ENCODE measurements at regions not wholly inside any gene's neighbourhood (a gene's known extent, or its start where the extent isn't known, plus 50 kb on each side); places are given as distances from the start of the nearest gene placed in this dataset.

GRCh38 chrX:43525901-43526610 lies 130.0 kb upstream of the MAOA start:
- POLR2A ChIA-PET: interaction anchor here (1.0 kb wide), 1 partner anchor 16 kb away, joined by 3 read pairs; no protein-coding TSS in a partner anchor
- Histone ChIP-seq H3K27ac (ENCODE audit: low read depth, low read length, poor library complexity, severe bottlenecking) (no peak overlapping the region), H3K79me2 (ENCODE audit: insufficient read depth, low read depth, low read length) (no peaks in the 10 kb centered on the region), H3K9me2 (ENCODE audit: insufficient read depth, low read length) (no peaks in the 10 kb centered on the region), H3K4me3 (ENCODE audit: low read depth, low read length, poor library complexity, severe bottlenecking) (no peak overlapping the region), H3K4me1 (ENCODE audit: insufficient read depth, low read length, poor library complexity, severe bottlenecking) (no peaks in the 10 kb centered on the region), H2AFZ (ENCODE audit: low read length) (no peak overlapping the region), H3K9me3 (ENCODE audit: low read length) (no peaks in the 10 kb centered on the region), H3K4me2 (ENCODE audit: low read length) (no peak overlapping the region), H3K36me3 (ENCODE audit: insufficient read depth, low read length) (no peaks in the 10 kb centered on the region), H4K20me1 (ENCODE audit: insufficient read depth, low read length) (no peaks in the 10 kb centered on the region)
- no TSS peak for BruUV-seq (replicated peaks)
- intact Hi-C loops (cut with micrococcal nuclease; ENCODE audit: unreplicated experiment): no loop called here
- DNase-seq (ENCODE audit: low spot score): no peak
- TF ChIP-seq, protein P1, sequence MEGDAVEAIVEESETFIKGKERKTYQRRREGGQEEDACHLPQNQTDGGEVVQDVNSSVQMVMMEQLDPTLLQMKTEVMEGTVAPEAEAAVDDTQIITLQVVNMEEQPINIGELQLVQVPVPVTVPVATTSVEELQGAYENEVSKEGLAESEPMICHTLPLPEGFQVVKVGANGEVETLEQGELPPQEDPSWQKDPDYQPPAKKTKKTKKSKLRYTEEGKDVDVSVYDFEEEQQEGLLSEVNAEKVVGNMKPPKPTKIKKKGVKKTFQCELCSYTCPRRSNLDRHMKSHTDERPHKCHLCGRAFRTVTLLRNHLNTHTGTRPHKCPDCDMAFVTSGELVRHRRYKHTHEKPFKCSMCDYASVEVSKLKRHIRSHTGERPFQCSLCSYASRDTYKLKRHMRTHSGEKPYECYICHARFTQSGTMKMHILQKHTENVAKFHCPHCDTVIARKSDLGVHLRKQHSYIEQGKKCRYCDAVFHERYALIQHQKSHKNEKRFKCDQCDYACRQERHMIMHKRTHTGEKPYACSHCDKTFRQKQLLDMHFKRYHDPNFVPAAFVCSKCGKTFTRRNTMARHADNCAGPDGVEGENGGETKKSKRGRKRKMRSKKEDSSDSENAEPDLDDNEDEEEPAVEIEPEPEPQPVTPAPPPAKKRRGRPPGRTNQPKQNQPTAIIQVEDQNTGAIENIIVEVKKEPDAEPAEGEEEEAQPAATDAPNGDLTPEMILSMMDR (conservative IDR thresholded peaks at IDR 0.05; ENCODE audit: low read length): no peak
- no peak for TF ChIP-seq EZH2phosphoT487 (IDR thresholded peaks at IDR 0.05; ENCODE audit: borderline replicate concordance, low read depth, low read length)
- CTCF ChIA-PET (ENCODE audit: unreplicated experiment): no interaction called here

DNA sequence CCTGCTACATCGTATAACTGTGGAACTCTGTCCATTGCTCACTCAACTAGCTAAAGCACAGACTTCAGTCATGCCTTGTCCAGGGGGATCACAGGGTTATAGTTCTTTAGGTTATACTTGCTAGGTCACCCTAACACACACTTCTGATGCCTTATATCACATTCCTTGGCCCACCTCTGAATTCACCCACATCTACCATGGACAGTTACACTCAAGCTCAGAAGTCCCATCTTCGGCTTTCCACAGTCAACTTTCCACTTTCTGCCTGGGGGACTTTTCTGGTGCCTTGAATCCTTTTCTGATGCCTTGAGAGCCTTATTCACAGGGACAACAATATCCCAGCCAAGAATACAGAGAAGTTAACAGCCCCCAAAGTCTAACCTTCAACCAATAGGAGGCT lies 129.2 kb upstream of the MAOA start:
- intact Hi-C loops (cut with micrococcal nuclease; ENCODE audit: unreplicated experiment): no loop called here
- H2AFZ ChIP-seq (ENCODE audit: low read length): no peak overlapping the region
- no peaks in the 10 kb centered on the region for H3K9me3 ChIP-seq (ENCODE audit: low read length)
- no peak for TF ChIP-seq EZH2phosphoT487 (IDR thresholded peaks at IDR 0.05; ENCODE audit: borderline replicate concordance, low read depth, low read length)
- TF ChIP-seq, protein P1 (conservative IDR thresholded peaks at IDR 0.05; ENCODE audit: low read length): no peak
- no peaks in the 10 kb centered on the region for H4K20me1 ChIP-seq (ENCODE audit: insufficient read depth, low read length)
- no peak overlapping the region for H3K4me3 ChIP-seq (ENCODE audit: low read depth, low read length, poor library complexity, severe bottlenecking)
- POLR2A ChIA-PET: interaction anchor here (1.0 kb wide), 1 partner anchor 17 kb away, joined by 3 read pairs; no protein-coding TSS in a partner anchor
- no peaks in the 10 kb centered on the region for H3K4me1 ChIP-seq (ENCODE audit: insufficient read depth, low read length, poor library complexity, severe bottlenecking)
- no TSS peak for BruUV-seq (replicated peaks)
- CTCF ChIA-PET (ENCODE audit: unreplicated experiment): no interaction called here
- no peak for DNase-seq (ENCODE audit: low spot score)
- no peak overlapping the region for H3K4me2 ChIP-seq (ENCODE audit: low read length)
- no peaks in the 10 kb centered on the region for H3K9me2 ChIP-seq (ENCODE audit: insufficient read depth, low read length)
- H3K27ac ChIP-seq (ENCODE audit: low read depth, low read length, poor library complexity, severe bottlenecking): no peak overlapping the region
- H3K36me3 ChIP-seq (ENCODE audit: insufficient read depth, low read length): no peaks in the 10 kb centered on the region
- no peaks in the 10 kb centered on the region for H3K79me2 ChIP-seq (ENCODE audit: insufficient read depth, low read depth, low read length)

DNA sequence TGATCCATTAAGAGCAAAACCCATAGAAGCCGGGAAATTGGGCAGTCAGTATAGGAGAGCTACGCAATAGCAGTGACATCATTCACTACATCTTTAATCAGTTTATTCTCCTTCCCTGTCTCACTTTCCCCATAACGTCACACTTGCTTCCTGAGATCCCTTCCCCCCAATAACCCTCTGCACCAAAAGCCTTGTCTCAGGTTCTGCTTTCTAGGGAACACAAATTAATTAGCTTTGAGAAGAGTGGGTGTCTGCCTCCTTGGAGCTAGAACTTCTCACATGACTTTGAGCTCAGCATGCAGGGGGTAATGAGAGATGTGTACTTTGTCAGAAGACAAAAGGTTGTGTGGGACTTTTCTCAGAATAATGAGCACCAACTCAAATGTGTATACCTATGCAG lies 128.3 kb upstream of the MAOA start:
- TF ChIP-seq, protein P1 (conservative IDR thresholded peaks at IDR 0.05; ENCODE audit: low read length): no peak
- no peak for TF ChIP-seq EZH2phosphoT487 (IDR thresholded peaks at IDR 0.05; ENCODE audit: borderline replicate concordance, low read depth, low read length)
- Histone ChIP-seq H3K36me3 (ENCODE audit: insufficient read depth, low read length) (no peaks in the 10 kb centered on the region), H3K4me1 (ENCODE audit: insufficient read depth, low read length, poor library complexity, severe bottlenecking) (no peaks in the 10 kb centered on the region), H3K79me2 (ENCODE audit: insufficient read depth, low read depth, low read length) (no peaks in the 10 kb centered on the region), H3K27ac (ENCODE audit: low read depth, low read length, poor library complexity, severe bottlenecking) (no peak overlapping the region), H2AFZ (ENCODE audit: low read length) (no peak overlapping the region), H4K20me1 (ENCODE audit: insufficient read depth, low read length) (no peaks in the 10 kb centered on the region), H3K9me3 (ENCODE audit: low read length) (no peaks in the 10 kb centered on the region), H3K4me3 (ENCODE audit: low read depth, low read length, poor library complexity, severe bottlenecking) (no peak overlapping the region), H3K9me2 (ENCODE audit: insufficient read depth, low read length) (no peaks in the 10 kb centered on the region), H3K4me2 (ENCODE audit: low read length) (no peak overlapping the region)
- no peak for DNase-seq (ENCODE audit: low spot score)
- ChIA-PET CTCF (ENCODE audit: unreplicated experiment) (no interaction called here), POLR2A (interaction anchor here (0.7 kb wide), 1 partner anchor 59 kb away, joined by 3 read pairs; no protein-coding TSS in a partner anchor)
- intact Hi-C loops (cut with micrococcal nuclease; ENCODE audit: unreplicated experiment): no loop called here
- no TSS peak for BruUV-seq (replicated peaks)
